SK-N-SH treated with all-trans-retinoic acid at 6 μM for 48 hours (cell line): ENCODE measurements at regions not wholly inside any gene's neighbourhood (a gene's known extent, or its start where the extent isn't known, plus 50 kb on each side); places are given as distances from the start of the nearest gene placed in this dataset.

Experiments used
- ARNTL ChIP-seq: fragments of 450-650 bp; formaldehyde crosslinking; IDR thresholded peaks from 2 replicates; pipeline ENCODE4 v1.5.0; 2020; ENCODE audit warnings: low read depth, mild to moderate bottlenecking, moderate library complexity, borderline replicate concordance
- CSDC2 ChIP-seq: fragments of 250-450 bp; sonication (Bioruptor Pico); IDR thresholded peaks from 2 replicates; pipeline ENCODE4 v1.5.0; 2020; ENCODE audit warnings: mild to moderate bottlenecking, moderate library complexity
- ESRRG ChIP-seq: fragments of 250-450 bp; sonication (Bioruptor Pico); IDR thresholded peaks from 2 replicates; pipeline ENCODE4 v1.6.1; 2021; ENCODE audit warnings: mild to moderate bottlenecking
- ISL1 ChIP-seq: fragments of 250-450 bp; sonication (Bioruptor Pico); IDR thresholded peaks from 2 replicates; pipeline ENCODE4 v2.1.2; 2022; ENCODE audit warnings: mild to moderate bottlenecking, moderate library complexity
- RARB ChIP-seq: fragments of 250-450 bp; sonication (Bioruptor Pico); IDR thresholded peaks from 2 replicates; pipeline ENCODE4 v1.8.0; 2021; ENCODE audit warnings: mild to moderate bottlenecking, moderate library complexity

- TF ChIP-seq ESRRG (CRISPR knock-in tag) (no peak), ARNTL (CRISPR knock-in tag) (no peak), RARB (CRISPR knock-in tag) (no peak), CSDC2 (CRISPR knock-in tag) (no peak), ISL1 (CRISPR knock-in tag) (no peak)
Observed at GRCh38 chr12:58156697-58157096, 215.3 kb downstream of the ATP23 start.
